Pulmonary artery endothelial cell (primary cell): ENCODE measurements at regions not wholly inside any gene's neighbourhood (a gene's known extent, or its start where the extent isn't known, plus 50 kb on each side); places are given as distances from the start of the nearest gene placed in this dataset.
A peak's percentile ranks its signal among the peaks of the same experiment; 100 is the strongest.
"Not testable (repeated sequence)": the region's sequence is repeated elsewhere in the genome, so short reads cannot be mapped to it uniquely, and the experiment has no call there.

Source experiments
- DNase-seq: peaks from one replicate; pipeline ENCODE4 v3.0.0-alpha.2; 2011; ENCODE audit warnings: low read depth, low spot score

DNA sequence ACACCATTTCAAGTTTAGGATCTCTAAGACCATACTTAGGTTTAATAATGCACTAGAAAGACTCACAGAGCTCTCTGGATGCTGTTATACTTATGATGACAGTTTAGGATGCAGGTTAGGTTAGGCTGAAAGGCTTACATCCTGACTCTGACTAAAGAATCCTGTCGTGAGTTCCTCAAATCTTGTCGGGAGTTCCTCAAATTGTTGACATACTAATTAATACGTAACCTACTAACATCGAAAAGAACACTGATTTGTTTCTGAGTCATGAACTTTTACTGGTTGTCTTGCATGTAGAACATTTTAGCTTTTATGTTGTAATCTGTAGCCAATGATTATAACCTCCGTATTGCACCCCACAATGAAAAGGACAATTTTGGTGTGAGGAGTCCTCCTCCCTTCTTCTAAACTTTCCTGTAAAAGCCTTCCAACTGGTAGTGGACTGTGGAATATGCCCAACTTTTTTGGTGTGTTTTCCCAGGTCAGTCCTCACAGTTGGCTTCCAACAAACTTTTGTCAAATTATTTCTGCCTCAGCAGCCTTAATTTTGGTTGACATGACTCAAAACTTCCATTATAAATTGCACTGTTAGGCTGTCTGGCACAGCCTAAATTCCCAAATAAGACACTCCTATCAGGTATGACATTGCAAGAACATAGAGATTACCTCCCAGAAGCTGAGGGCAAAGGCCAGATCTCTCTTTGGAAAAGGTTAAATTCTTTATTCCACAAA is 107.9 kb upstream of the PALMD start:
- DNase-seq, result no peak

DNA sequence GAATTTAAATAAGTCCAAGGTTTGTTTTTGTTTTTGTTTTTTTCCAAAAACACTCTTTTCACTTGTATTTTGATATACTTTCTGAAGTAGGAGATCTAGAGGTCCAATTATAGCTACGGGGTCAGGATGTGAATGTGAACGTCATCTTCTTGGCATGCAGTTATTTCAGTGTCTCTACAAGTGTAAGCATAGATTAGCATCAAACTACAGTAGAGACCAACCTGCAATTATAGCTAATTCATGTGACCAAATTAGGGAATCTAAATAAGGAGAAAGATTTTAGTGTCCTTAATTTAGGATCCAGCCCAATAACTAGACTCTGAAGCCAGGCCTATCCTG is 107.3 kb upstream of the PALMD start:
- DNase-seq, result no peak

DNA sequence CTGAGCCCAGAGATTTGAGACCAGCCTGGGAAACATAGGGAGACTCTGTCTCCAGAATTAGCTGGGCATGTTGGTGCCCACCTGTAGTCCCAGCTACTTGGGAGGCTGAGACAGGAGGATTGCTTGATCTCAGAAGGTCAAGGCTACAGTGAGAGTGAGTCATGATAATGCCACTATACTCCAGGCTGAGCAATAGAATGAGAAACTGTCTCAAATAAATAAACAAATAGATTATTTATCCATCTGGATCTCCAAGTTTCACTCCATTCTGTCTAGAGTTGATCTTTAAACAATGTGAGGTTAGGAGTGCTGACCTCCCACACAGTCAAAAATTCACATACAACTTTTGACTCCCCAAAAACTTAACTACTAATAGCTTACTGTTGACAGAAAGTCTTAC is 106.8 kb upstream of the PALMD start:
- no peak for DNase-seq

DNA sequence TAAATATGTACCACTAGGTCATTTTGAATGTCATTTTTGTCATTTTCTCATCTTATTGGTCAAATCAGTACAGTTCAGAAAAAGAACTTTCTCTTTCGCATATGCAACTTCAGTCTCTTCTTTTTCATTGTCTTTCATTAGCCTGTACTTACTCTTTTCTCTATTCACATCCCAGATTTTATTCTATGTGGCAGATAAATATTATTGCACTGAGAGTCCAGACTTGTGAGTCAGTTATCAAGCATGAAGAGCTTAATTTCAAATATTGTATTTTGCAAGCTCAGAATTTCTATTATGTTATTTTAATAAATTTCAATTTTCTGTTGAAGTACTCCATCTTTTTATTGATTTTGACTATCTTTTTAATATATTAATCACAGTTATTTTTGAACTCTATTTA is 105.2 kb upstream of the PALMD start:
- DNase-seq, result no peak

DNA sequence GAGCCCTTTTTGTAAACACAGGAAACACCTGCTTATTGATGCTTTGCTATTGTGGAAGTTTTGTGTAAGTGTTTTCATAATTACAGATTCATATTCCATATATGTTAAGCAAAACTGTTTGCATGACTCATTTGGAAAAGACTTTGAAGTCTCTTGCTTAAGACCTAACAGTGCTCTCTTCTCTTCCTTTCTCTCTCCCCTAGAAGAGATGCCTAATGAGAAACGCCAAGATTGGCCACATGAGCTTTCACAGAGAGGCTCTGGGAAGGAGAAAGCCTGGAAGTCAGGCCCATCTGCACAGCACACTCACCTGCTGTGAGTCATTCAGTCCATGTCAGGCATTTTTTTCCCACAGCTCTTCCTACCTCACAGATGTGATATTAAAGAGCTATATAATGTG is 101.6 kb upstream of the PALMD start:
- peak; percentile 59 for DNase-seq

DNA sequence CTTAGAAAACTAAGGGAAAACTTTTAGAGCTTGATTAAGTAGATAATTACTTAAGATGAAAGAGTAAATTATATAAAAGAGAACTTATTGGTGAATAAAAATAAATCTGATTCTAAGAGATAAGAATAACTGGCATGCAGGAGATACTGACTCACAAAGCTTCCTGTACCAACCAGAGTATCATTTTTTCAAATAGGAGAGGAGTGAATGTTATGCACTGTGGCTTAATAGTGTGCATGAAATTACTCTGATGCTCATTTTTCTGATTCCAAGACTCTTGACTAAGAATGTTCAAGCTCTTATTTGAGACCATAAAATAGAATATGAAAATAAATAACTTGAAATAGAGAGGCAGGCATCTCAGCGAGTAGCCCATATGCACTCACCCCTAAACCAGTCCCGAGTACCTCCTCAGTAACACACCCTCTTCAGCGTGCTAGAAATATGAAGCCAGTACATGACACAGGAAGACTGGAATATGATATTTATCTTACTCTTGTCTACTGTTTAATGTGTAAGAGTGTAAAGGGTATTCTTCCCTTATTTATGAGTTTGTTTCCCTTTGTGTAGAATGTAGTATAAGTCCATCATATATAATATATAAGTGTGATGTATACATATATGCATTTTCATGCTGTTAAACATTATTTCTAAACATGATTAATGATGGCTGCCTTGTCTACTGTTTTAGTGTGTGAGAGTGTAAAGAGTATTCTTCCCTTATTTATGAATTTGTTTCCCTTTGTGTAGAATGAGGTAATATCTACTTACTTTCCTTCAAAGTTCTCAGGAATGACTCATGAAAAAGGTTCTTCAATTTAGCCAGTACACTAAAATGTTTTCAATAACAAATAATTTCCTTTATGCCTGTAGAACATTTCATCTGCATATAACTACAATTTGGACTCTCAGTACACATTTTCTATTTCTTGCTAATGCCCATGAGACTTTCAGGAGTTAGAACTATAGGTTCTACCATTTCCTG is 99.2 kb upstream of the PALMD start:
- no peak for DNase-seq

DNA sequence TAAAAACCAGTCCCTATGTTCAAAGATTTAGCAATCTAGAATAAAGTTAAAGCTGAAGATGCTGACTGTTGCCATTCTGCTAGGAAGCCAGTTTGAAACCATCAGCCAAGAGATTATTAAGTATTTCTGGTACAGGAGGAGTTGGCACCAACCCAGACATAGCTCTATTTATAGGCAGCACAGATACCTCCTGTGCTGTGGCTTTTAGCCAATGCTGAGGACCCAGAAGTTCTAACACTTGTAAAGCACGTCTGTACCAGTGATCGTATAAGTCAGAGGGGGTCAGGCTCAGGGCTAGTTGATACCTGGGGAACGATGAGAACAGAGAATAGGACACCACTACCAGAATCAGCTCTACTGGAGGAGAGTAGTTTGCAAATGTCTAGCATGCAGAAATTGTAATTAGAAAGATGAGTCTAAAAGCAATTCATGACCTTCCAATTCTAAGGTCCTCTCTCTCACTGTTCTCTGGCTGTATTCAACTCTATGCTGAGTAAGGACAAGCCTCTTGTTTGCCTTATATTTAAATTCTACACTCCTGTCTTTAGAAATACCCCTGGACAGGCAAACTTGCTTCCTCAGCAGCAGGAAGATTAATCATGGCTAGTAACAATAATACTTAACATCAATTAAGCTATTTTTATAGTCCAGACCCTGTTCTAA is 96.8 kb upstream of the PALMD start:
- DNase-seq, result no peak

DNA sequence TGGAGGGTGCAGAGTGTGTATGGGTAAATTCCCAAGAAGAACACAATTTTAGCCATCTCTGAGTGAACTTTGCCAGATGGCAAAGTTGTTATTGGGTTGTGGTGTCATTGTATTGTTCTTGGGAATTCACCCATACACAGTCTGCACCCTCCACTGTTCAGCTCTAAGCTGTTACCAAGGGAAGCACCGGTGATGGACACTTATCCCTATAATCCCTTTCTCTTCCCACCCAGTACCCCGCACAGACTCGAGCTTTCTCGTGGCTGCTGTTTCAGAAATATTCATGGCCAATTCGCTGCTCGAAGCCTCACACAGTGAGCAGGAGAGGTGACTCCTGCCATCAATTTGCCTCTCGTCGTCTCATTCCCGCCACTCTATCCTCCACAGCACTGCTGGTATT is 95.7 kb upstream of the PALMD start:
- DNase-seq, result no peak

DNA sequence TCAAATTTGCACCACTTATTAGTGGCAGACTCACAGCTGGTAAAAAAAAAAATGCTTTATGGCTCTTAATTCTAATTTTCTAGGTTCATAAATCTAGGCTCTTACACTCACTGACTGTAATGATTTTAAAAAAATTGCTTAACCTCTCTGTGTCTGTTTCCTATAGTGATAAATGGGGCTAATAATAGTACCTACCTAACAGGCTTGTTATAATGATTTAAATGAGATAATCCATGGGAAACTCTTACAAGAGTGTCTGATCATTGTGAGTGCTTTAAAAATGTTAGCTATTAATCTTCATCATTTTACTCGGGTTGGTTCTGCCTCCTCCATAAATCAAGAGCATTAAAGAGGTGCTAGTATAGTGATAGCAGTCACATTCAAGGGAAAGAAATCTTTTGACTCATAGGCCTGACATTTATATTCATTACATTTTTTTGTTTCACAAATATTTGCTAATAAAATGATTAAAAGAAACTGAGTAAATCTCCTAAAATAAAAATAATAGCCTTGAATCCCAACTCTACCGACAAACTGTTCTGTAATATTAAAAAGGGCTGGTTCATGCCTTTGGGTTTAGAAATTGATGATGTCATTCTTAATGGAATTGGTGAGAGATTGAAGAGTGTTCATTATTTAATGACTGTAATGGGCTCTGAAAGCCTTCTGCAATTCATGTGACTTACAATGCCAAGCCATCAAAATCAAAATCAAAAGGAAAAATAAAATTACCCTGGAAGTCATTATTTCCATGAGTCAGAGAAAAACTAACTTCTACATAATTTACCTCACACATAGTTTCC is 93.9 kb upstream of the PALMD start:
- no peak for DNase-seq

DNA sequence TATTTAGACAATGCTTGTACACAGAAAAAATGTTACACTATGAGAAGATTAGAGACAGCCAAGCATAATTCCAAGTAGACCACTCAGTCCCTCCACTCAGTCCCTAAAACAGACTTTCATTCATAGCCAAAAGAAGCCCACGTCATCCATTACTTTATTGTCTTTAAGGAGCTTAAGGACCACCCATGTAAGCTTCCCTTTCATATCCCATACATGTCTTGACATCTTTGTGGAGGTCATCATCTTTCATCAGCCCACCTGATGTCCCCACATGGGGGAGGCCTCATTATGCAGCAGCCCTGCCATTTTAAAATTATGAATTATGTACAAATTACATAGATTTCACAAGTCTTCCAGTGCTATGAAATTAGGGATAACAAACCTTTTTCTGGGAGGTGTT is 92.6 kb upstream of the PALMD start:
- DNase-seq, result no peak

DNA sequence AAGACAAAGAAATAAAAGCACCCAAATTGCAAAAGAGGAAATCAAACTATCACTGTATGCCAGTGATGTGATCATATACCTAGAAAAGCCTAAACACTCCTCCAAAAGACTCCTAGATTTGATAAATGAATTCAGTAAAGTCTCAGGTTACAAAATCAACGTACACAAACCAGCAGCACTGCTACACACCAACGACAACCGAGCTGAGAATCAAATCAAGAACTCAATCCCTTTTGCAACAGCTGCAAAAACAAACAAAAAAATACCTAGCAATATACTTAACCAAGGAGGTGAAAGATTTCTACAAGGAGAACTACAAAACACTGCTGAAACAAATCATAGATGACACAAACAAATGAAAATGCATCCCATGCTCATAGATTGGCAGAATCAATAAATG is 92.1 kb upstream of the PALMD start:
- DNase-seq, result not testable (repeated sequence)

DNA sequence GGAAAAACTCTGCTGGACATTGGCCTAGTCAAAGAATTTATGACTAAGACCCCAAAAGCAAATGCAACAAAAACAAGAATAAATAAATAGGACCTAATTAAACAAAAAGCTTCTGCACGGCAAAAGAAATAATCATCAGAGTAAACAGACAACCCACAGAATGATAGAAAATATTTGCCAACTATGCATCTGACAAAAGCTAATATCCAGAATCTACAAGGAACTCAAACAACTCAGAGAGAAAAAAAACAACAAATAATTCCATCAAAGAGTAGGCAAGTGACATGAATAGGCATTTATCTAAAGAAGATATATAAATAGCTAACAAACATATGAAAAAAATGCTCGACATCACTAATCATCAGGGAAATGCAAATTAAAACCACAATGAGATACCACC is 91.2 kb upstream of the PALMD start:
- DNase-seq, result no peak

DNA sequence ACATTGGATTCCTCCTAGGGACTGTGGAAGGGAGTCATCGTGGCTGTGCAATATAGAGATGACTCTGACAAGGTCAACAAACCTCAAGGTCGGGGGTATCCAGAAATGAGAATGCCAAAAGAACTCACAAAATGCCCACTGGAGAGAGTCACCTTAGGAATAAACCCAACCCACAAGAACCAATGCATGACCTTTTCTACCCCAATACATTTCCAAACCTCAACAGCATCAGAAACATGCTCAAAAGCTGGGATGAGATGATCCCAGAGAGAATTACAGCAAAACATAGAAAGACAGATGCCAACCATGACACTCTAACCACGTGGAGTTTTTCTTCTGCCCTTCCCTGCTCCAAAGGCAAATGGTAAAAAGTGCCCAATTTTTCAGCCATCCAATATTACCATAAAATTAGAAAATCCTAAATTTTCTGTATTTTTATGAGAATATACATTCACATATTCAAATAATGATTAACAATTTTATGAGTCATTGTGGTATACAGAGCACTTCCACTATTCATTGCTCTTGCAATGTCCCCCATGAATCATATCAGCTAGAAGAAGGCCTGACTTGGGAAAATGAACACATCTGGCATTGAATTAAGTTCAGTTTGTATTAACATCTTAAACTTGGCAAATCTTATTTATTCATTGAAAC is 88.2 kb upstream of the PALMD start:
- DNase-seq, result no peak

DNA sequence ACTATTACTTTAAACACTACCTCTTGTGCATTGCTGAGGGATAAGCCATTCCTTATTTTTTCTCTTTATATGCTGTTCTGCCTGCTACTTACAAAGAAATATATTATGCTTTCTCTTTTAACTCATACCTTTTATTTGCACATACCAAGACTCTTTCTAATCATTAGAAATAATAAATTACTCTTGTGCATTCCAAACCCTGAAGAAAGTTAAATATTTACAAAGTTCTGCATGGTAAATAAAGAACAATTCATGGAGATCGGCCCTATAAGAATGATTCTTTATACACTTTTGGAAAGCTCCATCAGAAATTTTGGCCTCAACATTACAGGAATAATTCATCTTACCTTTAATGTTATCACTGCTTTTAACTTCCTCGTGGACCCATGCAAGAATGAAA is 86.7 kb upstream of the PALMD start:
- no peak for DNase-seq

DNA sequence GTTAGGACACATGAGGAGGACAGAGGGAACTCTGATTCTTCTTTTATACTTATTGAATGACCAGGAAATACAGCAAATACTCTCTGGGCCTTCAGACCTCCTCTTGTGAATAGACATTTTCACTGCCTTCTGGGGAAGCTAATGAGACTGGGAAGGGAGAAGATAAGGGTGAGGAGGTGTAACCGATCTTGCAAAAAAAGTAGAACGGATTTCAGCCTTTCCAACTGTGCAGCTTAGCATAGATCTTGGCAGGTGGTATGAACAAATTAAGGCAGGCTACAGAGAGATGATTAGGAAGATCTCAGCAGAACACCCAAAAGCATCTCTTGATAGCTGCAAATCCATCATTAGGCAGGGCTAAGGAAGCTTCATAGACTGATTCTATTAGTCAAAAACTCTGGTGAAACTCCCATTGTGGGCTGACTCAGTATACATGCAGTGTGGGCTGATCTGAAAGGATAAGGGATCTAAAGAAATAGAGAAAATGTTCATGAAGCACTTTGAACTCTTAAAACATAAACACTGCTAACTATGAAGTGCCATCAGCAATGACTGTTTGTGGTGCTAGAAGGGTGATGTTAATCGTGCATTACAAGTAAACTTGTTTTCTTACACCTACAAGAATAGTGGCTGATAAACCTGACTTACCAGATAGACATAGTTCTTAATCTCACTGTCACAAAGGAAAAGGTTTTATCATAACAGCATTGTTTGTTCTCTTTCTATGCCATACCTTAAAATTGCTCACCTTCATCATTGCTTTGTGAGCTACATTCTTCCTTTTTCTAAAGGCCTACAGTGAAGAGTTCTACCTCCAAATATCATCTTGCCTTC is 85.5 kb upstream of the PALMD start:
- DNase-seq, result no peak

DNA sequence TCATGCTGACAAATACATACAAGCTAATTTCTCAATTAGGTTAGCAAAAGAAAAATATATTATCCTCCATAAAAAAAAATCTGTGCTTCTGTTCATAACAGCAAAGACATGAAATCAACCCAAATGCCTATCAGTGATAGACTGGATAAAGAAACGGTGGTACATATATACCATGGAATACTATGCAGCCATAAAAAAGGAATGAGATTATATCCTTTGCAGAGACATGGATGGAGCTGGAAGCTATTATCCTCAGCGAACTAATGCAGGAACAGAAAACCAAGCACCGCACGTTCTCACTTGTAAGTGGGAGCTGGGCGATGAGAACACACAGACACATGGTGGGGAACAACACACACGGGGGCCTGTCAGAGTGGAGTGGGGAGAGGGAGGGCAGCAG is 84.0 kb upstream of the PALMD start:
- DNase-seq, result no peak

DNA sequence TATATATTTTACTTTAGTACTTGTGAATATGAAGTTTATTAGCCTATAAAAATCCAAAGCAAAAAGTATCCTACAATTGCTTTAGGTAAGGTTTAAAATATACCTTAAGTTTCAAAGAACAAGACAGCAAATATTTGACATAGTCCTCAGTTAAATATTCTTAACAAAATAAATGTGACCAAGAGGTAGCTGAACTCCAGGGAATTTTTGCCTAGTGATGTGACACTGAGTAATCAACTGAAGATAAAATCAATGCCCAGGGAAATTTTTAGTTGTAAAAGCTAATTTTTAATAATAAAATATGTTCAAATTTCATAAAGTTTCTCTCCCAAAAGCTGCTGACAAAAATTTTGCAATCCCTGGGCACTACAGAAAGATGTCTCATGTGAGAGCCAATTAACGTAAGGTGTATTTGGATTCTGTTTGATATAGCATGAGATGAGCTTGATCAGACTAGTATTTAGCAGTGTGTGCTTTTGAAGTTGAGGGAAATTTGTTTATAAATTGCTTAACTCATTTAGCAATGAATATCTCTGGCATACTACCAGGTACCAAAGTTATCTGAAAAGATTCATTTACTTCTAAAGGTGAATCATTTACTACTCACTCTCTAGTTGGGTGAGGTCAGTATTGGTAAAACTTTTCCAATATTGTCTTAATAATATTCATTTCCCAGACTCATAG is 80.2 kb upstream of the PALMD start:
- no peak for DNase-seq

DNA sequence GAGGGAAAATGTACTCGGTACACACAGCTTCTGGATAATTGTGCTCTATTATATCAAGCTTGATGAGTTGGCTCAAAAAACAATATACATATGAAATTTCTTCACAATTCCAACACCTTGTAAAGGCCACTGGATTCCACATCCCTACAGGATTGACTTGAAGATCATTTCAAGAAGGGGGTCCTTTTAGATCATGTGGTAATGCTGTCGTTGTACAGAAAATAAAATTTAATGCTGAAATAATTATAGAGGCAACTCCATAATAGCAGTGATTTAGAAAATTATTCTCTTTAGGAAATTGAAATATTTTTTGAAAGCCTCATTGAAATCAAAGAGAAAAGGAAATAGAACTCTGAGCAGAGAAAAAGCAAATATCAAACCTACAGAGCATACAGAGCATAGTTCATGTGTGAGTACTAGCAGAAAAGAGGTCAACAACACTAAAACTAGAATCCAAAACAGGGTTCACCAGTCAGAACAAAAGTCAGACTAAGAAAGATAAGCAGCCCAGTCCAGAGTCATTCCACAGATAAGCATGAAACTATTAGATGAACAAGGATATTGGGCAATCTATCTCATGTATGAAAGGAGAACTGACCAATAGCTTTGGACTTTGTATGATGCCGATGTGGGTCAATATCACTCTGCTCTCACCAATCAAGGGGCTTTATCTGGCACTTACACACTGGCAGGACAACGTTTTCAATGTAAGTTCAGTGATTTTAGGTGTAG is 79.5 kb upstream of the PALMD start:
- DNase-seq, result no peak
